SK-N-DZ (cell line): ENCODE measurements at regions not wholly inside any gene's neighbourhood (a gene's known extent, or its start where the extent isn't known, plus 50 kb on each side); places are given as distances from the start of the nearest gene placed in this dataset.
"Not testable (repeated sequence)": the region's sequence is repeated elsewhere in the genome, so short reads cannot be mapped to it uniquely, and the experiment has no call there.

Experiments
- DNase-seq: peaks from one replicate; pipeline ENCODE4 v3.0.0-alpha.2; 2015; ENCODE audit warnings: low spot score

- no peak for DNase-seq
Measured at GRCh38 chr2:237196409-237196808, 110.7 kb downstream of the COPS8 start.

DNA sequence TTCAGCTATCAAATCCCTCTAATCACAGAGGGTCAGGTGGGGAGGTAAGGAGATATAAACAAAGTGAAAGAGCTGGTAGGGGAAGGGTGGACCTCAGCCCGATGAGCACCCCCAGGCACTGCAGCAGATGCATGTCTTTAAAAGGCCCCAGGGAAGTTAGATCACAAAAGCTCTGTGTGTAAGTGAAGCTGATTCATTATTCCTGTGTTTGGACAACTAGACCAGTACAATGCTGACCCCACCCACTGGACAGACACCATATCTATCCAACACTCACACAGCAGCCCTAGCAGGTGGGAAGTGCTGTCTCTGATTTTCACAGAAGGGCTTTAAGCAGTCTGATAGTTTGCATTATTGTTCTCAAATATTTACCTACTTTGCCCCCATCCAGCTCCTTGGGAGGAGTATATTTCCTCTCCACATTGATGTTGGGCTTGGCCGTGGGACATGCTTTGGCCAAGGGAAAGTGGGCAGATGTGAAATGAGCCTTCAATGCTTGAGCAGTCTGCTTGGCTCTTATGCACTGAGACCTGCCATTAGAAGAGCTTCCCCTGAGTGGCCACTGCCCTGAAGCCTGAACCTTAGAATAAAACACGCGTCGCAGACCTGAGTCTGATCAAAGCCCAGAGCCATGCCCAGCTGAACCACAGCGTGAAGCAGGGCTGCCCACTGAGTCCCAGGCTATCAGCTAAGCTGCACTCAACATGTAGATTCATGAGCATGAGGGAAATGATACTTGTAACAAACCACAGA lies 111.4 kb downstream of the COPS8 start:
- DNase-seq = no peak

DNA sequence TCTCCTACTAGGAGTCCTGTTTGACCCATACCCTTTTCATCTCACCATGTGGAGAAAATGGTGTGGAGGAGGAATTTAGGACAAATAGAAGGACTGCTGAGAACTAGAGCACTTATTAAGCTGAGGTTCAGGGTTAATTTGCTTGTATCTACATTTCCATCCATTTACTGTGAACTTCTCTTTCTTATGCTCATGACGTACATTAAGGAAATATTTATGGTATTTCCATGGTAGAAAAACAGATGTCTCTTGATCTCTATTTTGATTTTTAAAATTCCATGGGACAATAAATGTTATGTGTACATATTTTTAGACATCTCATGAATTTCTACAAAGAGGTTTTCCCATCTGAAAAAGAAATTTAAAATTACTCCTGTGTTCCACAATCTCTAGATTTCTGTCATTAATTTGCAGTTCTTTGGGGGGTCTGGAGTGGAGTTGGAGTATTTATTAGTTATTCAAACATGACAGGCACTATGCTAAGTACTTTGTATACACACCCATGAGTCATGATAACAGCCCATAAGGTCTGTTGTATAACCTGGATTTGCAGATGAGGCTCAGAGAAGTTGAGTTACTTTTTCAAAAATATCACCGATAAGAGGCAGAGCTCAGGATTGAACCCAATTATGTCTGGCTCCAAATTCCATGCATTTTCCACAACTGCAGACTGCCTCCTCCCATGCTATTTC lies 112.6 kb downstream of the COPS8 start:
- no peak for DNase-seq

DNA sequence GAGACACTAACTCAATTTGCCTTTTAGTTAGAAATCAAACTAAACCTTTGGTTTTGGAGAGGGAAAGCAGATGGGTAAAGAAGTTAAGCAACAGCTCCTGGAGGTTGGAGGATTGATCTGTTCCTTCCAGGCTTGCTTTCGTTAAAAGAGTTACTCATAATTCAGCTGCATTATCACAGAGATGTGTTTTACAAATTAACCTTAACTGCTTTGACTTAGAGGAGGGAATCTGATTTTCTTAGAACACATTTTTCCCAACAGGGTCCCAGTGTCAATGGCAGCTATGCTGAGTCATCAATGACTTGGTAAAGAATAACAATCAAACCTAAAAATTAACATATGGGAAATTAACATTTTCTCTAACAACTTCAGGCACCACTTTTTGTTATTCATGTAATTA lies 113.4 kb downstream of the COPS8 start:
- no peak for DNase-seq

GRCh38 chr2:237199577-237199976 lies 113.9 kb downstream of the COPS8 start:
- DNase-seq = no peak

DNA sequence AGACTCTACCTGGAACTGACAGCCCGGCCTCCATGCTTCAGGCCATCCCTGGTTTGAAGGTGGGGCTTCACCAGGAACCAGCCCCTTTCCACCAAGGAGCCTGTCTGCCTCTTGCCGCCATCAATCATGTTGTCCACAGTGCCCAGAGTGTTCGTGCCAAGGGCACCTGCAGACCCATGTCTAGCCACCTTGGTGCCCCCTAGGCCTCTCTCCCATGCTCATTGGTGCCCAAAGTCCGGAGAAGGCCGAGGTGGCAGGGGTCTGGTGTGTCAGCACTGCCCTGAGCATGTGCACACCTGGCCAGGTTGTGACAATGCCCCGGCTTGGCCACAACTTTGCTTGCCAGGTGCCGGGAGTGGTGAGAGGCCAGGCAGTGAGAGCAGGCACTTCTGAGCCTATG lies 114.8 kb downstream of the COPS8 start:
- DNase-seq = no peak

- no peak for DNase-seq
Measured at GRCh38 chr2:237201461-237202287, 116.0 kb downstream of the COPS8 start.

- no peak for DNase-seq
Measured at GRCh38 chr2:237202288-237203030, 116.8 kb downstream of the COPS8 start.

DNA sequence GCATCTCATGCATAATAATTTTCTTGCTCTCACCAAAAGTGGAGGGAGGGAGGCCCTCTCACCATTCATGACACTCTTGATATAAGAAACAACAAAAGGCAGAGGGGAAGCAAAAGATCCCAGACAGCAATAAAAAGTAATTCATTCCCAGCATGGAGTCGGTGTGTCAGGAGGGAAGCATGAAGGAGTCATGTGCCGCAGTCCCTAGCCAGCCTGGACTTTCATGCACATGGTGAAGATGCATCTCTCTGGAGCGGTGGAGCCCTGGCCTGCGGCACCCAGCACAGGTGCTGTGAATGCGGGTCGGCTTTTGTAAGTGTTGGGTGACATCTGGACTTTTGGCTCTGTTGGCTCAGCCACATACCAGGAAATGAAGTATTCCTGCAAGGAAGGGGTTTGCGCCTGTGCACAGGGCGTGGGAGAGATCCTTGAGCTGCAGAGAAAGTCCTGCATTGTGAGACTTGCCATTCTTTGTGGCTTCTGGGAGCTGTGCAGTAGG lies 119.4 kb downstream of the COPS8 start:
- DNase-seq = no peak

GRCh38 chr2:237205561-237205971 lies 119.9 kb downstream of the COPS8 start:
- DNase-seq = no peak

GRCh38 chr2:237207646-237208045 lies 122.0 kb downstream of the COPS8 start:
- DNase-seq = no peak

- DNase-seq = no peak
Measured at GRCh38 chr2:237208373-237209260, 122.9 kb downstream of the COPS8 start.

DNA sequence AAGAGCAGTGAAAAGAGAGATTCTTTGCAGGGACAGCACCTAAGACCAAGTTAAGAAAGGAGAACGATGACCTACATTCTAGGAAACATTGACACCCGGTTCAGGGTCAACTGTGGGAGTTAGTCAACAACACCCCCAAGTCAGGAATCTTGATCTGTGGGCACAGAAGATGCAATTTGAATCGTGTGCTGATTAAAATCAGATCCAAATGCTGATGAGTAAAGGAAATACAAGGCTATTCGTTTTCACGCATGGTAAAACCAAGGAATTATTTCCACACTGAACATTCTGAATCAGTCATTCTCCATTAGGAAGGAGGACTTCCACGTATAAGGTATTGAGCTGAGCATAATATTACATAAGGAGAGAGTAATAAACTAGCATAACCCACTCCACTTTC lies 124.2 kb downstream of the COPS8 start:
- DNase-seq = no peak

GRCh38 chr2:237210297-237210696 lies 124.6 kb downstream of the COPS8 start:
- no peak for DNase-seq

DNA sequence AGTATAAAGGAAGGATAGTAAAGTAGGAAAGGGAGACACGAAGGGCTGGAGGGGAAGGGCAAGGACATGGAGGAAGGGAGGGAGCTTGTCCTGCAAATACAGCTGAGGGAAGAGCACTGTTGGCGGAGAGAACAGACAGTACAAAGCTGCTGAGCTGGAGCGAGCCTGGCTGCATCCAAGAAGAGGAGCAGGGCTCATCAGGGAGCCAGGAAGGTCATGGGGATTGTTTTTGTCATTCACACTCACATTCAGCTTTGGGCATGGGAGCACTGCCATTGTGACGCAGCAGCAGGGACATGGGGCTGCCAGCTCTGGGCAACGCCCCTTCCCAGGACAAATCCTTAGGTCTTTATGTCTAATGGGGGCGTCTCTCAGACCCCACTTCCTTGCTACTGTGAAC lies 125.1 kb downstream of the COPS8 start:
- DNase-seq = no peak

DNA sequence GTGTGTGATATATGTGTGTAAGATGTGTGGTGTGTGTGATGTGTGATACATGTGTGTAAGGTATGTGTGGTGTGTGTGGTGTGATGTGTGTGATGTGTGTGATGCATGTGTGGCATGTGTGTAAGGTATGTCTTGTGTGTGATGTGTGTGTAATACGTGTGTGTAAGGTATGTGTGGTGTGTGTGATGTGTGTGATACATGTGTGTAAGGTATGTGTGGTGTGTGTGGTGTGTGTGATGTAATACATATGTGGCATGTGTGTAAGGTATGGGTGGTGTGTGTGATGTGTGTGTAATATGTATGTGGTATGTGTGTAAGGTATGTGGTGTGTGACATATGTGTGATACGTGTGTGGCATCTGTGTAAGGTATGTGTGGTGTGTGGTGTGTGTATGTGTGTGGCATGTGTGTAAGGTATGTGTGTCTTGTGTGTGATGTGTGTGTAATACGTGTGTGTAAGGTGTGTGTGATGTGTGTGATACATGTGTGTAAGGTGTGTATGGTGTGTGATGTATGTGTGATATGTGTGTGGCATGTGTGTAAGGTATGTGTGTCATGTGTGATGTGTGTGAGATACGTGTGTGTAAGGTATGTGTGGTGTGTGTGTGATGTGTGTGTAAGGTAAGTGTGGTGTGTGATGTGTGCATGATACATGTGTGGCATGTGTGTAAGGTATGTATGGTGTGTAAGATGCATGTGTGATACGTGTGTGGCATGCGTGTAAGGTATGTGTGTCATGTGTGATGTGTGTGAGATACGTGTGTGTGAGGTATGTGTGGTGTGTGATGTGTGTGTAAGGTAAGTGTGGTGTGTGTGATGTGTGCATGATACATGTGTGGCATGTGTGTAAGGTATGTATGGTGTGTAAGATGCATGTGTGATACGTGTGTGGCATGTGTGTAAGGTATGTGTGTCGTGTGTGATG lies 126.9 kb downstream of the COPS8 start:
- not testable (repeated sequence) for DNase-seq

GRCh38 chr2:237213315-237214022 lies 127.8 kb downstream of the COPS8 start:
- peak; percentile 23 for DNase-seq

- no peak for DNase-seq
Measured at GRCh38 chr2:237214030-237214675, 128.5 kb downstream of the COPS8 start.
